HG03060 (cell line): ENCODE measurements at regions not wholly inside any gene's neighbourhood (a gene's known extent, or its start where the extent isn't known, plus 50 kb on each side); places are given as distances from the start of the nearest gene placed in this dataset.
"Not testable (repeated sequence)": the region's sequence is repeated elsewhere in the genome, so short reads cannot be mapped to it uniquely, and the experiment has no call there.

Experiments used
- ATAC-seq: cut with Tn5 transposase; IDR thresholded peaks from one replicate; pipeline ENCODE4 v1.9.1; 2021; ENCODE audit warnings: low read depth, moderate number of reproducible peaks; ENCODE audit not compliant: unreplicated experiment

DNA sequence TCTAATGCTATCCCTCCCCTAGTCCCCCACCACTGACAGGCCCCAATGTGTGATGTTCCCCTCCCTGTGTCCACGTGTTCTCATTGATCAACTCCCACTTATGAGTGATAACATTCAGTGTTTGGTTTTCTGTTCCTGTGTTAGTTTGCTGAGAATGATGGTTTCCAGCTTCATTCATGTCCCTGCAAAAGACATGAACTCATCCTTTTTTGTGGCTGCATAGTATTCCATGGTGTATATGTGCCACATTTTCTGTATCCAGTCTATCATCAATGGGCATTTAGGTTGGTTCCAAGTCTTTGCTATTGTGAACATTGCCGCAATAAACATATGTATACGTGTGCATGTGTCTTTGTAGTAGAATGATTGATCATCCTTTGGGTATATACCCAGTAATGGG lies 153.1 kb downstream of the OR13H1 start:
- not testable (repeated sequence) for ATAC-seq

- no peak for ATAC-seq
These were observed 159.8 kb downstream of the OR13H1 start for GRCh38 chrX:131703646-131704045.

DNA sequence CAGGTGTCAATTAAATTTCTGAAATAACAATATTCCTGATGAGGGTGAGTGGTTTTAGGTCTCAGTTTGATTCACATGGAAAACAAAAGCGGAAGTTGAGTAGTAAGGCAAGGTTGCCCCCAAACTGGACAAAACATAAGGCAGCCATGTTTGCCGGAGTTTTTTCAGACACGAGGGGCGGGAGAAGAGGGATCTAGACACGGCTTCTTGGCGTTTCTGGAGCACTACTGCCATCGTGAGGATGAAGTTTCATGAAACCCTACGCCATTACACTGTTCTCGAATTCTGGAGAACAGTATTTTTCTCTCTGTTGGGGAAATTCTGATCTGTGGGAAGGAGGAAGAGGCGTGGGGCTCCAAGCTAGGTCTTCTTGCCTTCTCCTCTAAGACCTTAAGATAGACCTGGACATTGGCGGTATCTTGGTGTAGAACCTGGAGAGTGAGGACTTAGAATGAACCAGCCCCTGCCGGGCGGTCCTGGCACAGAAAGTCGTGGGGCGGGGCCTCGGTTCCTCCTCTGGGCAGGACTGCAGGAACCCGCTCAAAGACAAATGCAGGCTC lies 160.3 kb downstream of the OR13H1 start:
- ATAC-seq: no peak

GRCh38 chrX:131709553-131709952 lies 165.7 kb downstream of the OR13H1 start:
- no peak for ATAC-seq

DNA sequence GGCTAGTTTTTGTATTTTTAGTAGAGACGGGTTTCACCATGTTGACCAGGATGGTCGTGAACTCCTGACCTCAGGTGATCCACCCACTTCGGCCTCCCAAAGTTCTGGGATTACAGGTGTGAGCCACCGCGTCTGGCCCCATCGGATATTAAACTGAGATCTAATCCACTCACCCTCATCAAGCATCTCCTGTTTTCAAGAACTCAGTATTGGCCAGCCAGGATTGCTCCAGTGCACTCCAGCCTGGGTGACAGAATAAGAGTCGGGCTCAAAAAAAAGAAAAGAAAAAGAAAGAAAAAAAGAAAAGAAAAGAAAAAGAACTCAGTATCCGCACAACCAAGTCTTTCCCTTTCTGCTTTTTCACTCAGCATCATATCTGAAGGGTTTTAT lies 167.6 kb downstream of the OR13H1 start:
- ATAC-seq: no peak

DNA sequence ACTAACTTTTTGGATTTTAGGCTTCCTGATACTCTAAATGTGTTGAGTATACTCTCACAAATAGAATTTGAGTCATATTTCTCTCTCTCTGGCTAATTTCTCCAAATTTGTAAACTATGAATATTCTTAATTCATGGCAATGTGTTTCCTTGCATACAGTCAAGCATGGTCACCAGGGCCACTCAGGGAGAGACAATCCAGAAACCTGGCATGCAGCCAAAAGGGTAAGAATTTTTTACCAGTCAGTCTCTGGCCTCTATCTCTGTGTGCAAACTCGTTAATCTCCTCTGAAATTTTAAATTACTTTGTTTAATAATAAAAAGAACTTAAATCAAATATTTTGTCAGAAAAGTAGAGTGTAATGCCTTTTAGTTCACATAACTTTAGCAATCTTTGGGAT lies 179.8 kb downstream of the OR13H1 start:
- no peak for ATAC-seq

GRCh38 chrX:131724292-131724691 lies 180.4 kb downstream of the OR13H1 start:
- ATAC-seq: no peak

DNA sequence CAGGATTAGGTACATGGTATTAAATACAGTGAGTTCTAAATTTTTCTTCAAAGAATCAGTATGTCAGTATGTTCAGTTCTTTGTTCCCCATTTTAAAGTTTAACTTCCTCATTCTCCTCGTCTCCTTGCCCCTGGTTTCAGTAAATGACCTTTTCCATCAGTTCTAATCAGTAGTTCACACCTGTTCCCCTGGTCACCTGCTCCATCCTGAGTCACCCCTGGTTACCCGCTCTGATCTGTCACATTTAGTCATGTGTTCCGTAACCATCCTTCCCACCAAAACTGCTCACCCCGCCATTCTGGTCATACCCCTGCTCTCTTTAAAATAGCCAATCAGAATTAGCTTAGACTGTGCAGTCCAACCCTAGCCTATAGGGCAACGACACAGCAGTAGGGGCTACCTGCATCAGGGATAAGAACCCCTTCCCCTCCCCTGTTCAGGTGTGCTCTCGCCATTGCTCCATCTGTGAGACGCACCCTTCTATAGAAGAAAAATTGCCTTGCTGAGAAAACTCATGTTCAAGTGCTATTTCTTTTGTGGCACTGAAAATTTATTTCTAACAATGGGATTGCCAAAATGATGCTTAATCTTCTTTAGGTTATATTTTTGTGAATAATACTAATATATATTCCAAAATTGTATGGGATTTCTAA lies 181.3 kb downstream of the OR13H1 start:
- no peak for ATAC-seq

- no peak for ATAC-seq
These were observed 183.9 kb downstream of the OR13H1 start for GRCh38 chrX:131727778-131728177.

- no peak for ATAC-seq
These were observed 184.6 kb downstream of the OR13H1 start for GRCh38 chrX:131728295-131729145.

GRCh38 chrX:131729295-131729694 lies 185.4 kb downstream of the OR13H1 start:
- ATAC-seq: no peak

DNA sequence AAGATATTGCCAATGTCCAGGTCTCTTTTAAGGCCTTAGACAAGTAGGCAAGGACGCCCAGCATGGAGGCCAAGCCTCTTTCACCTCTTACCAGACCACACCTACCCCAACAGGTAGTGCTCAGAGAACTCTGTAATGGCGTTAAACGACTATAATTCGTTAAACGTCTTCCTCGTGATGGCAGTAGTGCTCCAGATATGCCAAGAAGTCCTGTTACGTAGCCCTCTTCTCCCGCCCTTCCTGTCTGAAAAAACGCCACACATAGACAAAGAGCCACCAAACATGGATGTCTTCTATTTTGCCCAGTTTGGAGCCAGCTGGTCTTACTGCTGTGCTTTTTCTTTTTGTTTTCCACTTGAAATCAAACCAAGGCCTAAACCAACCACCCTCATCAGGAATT lies 190.7 kb downstream of the OR13H1 start:
- no peak for ATAC-seq

GRCh38 chrX:131735127-131735526 lies 191.3 kb downstream of the OR13H1 start:
- ATAC-seq: no peak

DNA sequence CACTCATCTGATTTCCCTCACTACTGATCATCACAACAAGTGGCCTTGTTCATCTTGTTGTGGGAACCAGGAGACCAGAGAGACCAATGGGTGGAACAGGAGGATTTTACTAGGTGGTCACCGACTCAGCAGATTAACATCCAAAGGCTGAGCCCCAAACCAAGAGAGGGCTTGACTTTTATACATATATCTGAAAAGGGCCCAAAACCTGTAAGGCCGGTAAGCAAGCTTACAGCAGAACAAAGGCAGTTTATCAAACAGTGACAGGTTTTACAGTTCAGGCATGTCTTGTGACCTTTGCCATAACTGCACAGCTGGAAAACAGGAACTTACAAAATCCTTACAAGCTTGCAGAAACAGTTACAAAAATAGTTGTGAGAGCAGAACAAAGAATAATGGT lies 195.9 kb downstream of the OR13H1 start:
- no peak for ATAC-seq

DNA sequence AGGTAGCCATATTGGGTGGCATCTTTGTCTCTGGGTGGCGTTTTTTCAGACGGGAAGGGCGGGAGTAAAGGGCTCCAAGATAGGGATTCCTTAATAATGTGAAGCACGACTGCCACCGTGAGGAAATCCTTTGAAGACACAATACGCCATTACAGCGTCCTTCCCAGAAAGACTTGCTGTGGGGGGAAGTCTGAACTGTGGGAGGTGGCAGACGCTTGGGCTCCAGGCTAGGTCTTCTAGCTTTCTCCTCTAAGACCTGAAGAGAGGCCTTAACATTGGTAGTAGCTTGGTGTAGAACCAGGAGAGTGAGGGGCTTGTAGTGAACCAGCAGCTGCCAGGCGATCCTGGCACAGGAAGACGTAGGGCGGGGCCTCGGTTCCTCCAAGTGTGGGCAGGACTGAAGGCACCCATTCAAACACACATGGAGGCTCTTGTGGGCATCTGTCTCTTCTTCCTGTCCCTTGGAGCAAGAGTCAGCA lies 197.3 kb downstream of the OR13H1 start:
- ATAC-seq: no peak

- no peak for ATAC-seq
These were observed 202.1 kb downstream of the OR13H1 start for GRCh38 chrX:131745942-131746489.

- ATAC-seq: no peak
These were observed 202.7 kb downstream of the OR13H1 start for GRCh38 chrX:131746491-131746968.

DNA sequence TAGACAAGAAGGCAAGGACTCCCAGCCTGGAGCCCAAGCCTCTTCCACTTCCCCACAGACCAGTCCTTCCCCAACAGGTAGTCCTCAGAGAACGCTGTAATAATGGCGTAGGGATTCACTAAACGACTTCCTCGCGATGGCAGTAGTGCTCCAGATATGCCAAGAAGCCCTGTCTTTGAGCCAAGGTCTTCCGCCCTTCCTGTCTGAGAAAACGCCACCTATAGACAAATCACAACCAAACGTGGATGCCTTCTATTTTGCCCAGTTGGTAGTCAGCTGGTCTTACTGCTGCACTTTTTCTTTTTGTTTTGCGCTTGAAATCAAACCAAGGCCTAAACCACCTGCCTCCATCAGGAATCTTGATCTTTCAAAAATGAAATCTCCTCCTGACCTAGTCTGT lies 203.3 kb downstream of the OR13H1 start:
- ATAC-seq: no peak

DNA sequence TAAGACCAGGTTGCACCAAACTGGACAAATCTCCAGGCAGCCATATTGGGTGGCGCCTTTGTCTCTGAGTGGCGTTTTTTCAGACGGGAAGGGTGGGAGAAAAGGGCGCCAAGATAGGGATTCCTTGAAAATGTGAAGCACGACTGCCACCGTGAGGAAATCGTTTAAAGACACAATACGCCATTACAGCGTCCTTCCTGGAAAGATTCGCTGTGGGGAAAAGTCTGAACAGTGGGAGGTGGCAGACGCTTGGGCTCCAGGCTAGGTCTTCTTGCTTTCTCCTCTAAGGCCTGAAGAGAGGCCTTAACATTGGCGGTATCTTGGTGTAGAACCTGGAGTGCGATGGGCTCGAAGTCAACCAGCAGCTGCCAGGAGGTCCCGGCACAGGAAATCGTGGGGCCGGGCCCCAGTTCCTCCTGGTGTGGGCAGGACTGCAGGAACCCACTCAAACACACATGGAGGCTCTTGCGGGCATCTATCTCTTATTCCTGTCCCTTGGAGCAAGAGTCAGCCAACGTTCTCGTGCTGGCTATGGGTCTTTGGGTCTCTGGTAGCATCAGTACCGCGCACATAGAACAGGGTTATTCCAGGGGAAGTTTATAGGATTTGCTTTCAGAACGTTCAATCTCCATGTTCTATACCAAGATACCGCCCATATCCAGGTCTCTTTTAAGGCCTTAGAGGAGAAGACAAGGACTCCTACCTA lies 208.8 kb downstream of the OR13H1 start:
- ATAC-seq: no peak

GRCh38 chrX:131762802-131763234 lies 218.9 kb downstream of the OR13H1 start:
- ATAC-seq: no peak
